Mammary epithelial cell (primary cell): ENCODE measurements at regions not wholly inside any gene's neighbourhood (a gene's known extent, or its start where the extent isn't known, plus 50 kb on each side); places are given as distances from the start of the nearest gene placed in this dataset.

Experiments
- CTCF ChIP-seq, 2 donors: IDR thresholded peaks in 1 of 2; conservative IDR thresholded peaks in 1 of 2; 2 replicates each; pipeline ENCODE4 v1.5.1; 2011 to 2012; ENCODE audit warnings: inconsistent platforms in 2 of 2, low read length in 2 of 2, mild to moderate bottlenecking in 2 of 2, control low read depth in 1 of 2, low read depth in 1 of 2; ENCODE audit not compliant: insufficient read depth in 1 of 2; ENCODE audit errors: extremely low read depth in 1 of 2
- EZH2 ChIP-seq: IDR thresholded peaks from 2 replicates; pipeline ENCODE4 v1.6.1; 2012; ENCODE audit warnings: low read length, inconsistent platforms, borderline replicate concordance

GRCh38 chr22:27514601-27515523 is 286.7 kb downstream of the MN1 start:
- no peak for TF ChIP-seq CTCF (conservative IDR thresholded peaks at IDR 0.05 in 1 of 2, IDR thresholded peaks at IDR 0.05 in 1 of 2; ENCODE audit: extremely low read depth in 1 of 2, insufficient read depth in 1 of 2, low read depth in 1 of 2, low read length in 2 of 2)
- no peak for TF ChIP-seq EZH2
